Right lung (tissue), 2 donors: ENCODE measurements at regions not wholly inside any gene's neighbourhood (a gene's known extent, or its start where the extent isn't known, plus 50 kb on each side); places are given as distances from the start of the nearest gene placed in this dataset.
"Not testable (repeated sequence)": the region's sequence is repeated elsewhere in the genome, so short reads cannot be mapped to it uniquely, and the experiment has no call there.

Experiments used
- DNase-seq, 2 donors: peaks; one replicate each; pipeline ENCODE4 v3.0.0-alpha.2; 2013

DNA sequence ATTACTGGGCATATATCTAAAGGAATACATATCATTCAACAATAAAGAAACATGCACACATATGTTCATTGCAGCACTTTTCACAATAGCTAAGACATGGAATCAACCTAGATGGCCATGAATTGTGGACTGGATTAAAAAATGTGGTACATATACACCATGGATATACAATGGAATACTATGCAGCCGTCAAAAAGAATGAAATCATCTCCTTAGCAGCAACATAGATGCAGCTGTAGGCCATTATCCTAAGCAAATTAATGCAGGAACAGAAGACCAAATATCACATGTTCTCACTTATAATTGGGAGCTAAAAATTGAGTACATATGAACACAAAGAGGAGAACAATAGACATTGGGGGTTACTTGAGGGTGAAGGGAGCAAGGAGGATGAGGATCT lies 175.6 kb downstream of the POLR1F start:
- DNase-seq: no peak

DNA sequence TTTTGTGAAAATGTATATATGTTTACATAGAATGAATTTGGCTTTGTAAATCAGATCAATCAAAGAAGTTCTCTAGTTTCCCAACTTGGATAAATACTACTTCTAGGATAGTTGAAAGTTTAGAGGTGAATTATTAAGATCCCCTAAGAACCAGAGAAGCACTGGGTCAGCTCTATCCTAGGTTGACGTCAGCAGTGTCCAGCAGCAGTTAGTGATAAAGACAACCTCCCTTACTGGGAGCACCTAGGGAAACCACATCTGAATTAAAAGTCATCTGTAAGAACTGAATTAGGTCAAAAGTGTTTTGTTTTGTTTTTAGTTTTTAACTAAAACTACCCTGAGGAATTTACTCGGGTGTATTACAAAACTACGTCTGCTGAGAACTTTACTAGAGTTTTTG lies 178.0 kb downstream of the POLR1F start:
- DNase-seq: no peak

DNA sequence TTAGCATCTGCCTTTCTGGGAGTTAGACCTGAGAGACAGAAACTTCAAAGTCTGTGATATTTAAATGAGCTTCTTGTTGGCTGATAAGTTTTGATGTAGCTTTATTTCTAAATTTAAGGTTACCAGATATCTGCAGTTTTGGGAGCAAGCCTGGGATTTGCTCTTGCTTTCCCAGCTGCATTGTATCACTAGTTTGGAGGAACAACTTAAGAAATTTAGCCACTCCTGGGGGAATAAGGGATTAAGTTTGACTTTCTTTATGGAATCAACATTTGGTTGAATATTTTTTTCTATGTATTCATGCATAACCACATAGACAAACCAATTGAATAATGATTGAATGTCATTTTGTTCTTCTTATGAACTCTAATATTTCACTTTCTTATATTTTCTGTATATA lies 178.6 kb downstream of the POLR1F start:
- DNase-seq: no peak

DNA sequence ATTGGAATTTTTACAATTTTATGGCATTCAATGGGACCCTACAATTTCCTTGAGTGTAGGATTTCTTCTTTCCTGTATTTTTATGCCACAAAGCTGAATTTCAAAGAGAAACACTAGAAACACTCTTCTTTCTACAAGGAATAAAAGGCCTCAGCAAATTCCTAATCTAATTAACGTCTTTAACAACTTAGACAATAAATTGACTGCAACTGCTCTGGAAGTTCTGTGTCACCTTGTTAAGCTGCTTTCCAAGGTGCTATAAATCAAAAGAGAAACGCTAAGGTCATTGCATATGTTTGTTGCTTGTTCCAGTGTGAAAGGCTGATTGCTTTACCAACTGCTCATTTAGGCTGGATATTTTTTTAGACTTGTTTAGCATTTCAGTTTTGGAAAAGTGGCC lies 182.2 kb downstream of the POLR1F start:
- no peak for DNase-seq

DNA sequence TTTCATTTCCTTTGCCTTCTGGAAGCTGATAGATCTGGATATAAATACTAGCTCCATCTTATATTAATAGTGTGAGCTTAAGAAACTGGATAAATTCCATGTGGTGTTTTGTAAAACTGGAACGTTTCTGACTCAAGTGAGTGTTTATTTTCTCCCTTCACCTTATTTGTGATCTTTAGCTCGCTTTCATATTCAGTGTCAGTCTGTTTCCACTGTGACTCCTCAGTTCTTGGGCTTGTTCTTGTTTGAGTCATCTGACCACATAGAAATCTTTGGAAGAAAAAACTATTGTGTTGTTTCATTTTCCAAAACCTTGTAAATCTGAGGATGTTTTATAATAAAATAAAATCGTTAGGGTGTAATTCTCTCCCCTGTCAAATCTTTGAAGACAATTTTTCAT lies 186.4 kb downstream of the POLR1F start:
- no peak for DNase-seq

DNA sequence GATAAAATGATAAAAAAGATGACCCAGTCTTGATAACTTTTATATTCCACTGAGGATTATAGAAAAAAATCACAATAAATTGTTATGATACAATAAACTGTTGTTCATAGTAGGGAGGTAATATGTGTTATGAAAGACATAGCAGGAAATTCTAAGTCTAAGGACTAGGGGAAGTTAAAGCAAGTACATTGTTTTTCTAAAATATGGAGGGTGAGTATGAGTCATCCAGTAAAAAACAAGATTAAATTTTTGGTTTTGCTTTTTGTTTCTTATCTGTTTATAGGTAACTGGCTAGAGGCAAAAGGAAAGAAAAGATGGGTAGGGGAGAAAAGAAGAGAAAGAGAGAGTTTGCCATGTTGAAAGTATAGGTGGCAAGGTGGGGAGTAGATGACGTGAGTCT lies 188.4 kb downstream of the POLR1F start:
- no peak for DNase-seq

DNA sequence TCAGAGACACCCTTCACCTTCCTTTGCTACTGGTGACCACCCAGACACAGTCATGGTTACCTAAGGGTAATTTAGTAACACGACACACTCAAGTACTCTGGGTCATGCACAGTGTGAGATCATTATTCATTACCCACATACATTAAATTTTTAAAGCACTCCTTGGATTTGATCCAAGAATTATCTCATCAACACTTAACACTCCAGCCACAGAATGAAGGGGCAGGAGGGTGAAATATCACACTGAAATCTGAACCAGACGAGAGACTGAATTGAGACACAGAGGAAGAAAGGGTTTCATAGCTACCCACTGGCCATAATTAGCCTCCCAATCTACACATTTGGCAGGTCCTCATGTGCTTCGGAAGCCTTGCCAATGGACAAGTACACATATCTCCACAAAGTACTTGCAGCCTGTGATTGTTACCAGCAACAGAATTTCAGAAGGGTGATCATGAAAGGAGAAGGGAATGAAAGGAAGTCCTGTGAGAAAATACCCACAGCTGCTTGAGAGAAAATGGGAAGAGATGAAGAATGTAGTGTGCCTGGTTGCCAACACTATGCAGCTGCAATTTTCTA lies 189.3 kb downstream of the POLR1F start:
- DNase-seq: peak in 1 of 2 donors; percentile 3

DNA sequence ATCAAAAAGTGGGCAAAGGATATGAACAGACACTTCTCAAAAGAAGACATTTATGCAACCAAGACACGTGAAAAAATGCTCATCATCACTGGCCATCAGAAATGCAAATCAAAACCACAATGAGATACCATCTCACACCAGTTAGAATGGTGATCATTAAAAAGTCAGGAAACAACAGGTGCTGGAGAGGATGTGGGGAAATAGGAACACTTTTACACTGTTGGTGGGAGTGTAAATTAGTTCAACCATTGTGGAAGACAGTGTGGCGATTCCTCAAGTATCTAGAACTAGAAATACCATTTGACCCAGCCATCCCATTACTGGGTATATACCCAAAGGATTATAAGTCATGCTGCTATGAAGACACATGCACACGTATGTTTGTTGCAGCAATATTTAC lies 191.3 kb downstream of the POLR1F start:
- DNase-seq: not testable (repeated sequence)

DNA sequence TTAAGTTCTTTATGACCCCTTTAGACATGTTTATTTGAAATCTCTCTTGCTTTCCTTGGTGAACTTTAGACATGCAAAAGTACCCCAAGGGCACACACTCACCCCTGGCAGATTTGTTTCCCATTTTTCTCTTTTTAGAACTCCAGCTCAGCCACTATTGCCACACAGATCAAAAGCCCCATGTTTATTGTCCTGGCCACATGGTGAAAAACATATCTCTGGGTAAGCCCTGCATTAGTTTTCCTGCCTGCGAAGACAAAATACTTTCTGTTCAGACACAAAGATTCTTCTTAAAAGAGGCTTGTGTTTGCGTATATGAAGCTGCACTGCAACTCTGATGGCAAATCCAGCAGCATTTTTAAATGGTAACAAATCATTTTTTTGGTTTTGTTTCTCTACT lies 200.0 kb downstream of the POLR1F start:
- no peak for DNase-seq

DNA sequence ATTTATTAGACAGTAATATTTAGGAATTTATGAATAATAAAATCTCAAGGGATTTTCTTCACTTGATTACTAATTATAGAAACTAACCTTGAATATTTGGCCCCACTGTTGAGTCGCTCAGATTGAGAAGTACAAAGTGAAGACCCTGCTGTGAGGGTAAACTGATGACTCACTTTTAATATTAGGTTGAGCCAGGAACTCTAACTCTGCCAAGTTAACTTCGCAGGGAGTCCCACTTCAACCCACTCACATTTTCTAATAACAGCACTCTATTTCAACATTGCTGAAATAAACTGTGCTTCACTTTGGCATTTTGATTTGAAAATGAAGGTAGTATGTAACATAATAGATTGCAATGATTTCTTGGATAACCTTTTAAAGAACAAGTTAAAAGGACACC lies 200.7 kb downstream of the POLR1F start:
- no peak for DNase-seq

DNA sequence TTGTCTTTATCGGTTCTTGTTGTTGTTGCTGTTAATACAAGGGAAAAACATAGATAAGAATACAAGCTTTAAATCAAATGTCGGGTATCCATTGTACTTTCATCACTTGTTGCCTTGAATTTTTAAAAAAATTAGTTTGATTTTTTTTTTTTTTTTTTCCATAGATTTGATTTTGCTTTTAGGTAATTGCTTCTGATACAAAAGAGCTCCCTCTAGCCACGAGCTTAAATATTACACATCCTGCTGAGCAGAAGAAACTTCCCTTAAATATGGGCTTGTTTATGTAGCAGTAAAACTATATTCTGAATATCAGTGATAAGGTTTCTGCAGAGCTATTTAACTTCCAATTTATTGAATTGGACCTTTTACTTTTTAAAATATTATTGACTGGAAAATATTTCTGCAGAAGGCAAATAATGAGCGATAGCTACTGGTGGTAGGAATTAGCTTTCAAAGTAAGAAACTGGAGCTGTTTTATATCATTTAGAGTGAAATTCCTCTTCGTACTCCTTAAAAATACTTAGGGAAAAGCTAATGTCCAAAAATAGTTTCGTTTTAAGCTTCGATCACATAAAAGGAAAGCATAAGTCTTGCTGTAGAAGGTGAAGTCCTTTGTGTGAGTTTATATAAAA lies 216.9 kb downstream of the POLR1F start:
- DNase-seq: peak in 1 of 2 donors; percentile 4

DNA sequence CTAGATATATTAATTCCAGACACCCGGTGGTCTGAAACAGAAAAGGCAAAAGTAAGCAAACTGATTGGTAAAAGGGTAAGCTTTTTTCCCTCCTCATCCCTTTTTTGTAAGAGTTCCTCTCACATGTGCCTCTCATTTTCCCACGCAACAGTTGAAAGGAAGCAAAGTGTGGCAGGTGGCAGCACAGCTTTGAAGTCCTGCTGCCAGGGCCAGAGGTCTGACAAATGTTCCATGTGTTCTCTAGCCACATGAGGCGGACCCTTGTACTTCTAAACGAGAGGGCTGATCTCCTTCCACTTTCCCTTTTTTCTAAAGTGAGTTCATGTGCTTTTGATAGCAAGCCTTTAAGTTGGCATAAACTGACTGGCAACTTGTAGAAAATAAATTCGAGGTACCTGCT lies 217.5 kb downstream of the POLR1F start:
- no peak for DNase-seq

DNA sequence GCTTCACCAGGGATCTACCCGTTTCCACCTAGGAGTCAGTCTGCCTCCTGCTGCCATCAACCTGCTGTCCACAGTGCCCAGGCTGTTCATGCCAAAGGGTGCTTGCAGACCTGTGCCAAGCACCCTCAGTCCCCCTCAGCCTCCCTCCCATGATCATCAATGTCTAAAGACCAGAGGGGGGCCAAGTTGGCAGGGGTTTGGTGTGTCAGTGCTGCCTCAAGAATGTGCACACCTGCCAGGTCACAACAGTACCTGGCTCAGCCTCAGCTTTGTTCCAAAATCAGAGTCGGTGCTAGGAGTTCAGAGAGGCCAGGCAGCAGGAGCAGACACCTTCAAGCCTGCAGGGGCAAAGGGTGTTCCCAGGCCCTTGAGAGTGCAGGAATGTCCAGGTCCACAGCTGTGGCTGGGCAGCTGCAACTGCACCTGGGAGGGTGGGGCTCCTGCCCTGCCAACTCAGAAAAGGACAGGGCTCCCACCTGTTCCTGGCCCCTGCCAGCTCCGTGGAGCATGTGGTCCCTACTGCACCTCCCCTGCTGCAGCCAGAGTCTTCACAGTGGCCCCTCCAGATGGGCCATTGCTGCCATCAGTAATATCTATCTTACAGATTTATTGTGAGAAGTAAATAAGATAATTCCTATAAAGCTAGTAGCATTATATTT lies 219.5 kb downstream of the POLR1F start:
- no peak for DNase-seq

DNA sequence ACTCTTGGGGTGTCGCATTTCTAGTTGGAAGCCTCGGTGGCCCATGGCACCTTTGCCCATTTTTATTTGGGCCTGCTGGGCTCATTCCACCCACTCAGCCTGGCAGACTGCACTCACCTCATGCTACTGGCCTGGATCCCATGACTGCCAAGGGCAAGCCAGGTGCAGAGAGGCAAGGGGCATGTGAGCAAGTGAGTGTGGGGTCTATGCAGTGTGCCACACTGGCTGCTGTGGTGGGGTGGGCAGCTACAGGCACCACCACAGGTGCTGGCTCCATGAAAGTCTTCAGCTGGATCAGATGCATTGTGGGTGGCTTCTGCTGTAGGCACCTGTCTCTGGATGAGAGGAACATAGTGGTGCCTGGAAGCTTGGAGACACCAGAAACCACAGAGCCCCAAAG lies 220.8 kb downstream of the POLR1F start:
- no peak for DNase-seq

DNA sequence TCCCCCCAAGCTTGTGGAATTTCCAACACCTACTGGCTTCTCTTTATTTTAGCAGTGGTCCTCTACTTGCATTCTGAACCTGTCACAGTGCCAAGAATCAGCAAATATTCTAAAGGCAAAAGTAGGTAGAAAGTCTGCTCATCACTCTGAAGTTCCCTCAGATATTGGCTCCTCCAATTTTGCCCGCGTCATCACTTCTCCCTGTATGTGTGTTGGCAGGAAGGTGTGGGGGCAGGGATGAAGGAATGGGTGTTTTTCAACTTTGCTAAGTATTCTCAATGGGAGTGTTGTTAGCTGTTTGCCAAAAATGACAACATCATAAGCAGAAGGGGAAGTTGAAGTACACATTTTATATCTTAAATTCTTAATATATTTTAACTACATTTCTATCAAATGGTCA lies 226.2 kb downstream of the POLR1F start:
- DNase-seq: no peak

DNA sequence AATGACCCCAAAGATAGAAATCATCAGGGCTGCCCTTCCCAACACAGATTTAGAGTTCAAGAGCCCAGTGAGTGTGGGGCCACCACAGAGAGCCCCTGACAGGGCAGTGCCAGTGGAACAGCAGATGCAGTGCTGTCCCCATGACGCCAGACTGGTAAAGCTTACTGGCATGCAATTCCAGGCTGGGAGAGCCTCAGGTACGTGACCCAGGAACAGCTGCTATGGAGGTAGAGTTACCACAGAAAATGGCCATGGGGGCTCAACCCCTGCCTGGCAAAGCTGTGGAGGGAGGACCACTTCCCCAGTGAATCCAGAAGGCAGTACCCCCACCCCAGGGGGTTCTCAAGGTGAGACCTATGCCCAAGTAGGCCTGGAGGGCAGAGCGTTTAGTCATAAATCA lies 228.5 kb downstream of the POLR1F start:
- DNase-seq: no peak

DNA sequence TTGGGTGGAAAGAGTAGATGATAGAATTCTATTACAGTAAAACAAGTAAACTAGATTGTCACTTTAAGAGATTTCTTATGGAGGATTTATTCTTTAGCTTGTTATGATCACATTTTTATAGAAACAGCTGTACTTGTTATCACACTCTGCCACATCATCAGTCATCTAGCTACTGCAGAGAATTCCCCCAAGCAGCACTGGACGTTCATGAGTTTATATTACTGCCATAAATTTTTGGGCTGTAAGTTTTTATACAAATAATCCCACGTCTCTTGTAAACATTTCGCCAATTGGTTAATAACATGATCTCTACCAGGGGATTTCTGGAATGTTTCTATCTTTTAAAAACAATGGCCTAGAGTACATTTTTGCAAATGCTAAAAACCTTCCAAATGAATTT lies 238.8 kb downstream of the POLR1F start:
- DNase-seq: peak; percentile 7 to 14

DNA sequence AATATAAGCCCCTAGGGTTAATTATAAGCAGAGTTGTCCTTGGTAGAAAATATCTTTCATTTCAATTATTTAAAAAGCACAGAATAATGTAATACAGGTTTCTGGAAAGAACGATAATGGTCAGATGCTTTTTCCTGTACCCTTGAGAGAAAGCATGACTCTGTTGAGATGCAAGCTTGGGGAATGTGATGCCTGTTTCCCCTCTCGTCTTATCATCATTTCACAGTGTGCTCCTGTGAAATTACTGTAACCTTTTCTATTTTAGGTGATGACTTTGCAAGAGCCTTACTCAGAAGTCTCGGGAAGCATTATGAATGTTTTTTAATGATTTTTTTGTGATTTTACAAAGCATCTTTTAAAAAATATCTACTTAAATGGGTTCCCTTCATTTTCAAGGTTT lies 243.0 kb downstream of the POLR1F start:
- DNase-seq: no peak

DNA sequence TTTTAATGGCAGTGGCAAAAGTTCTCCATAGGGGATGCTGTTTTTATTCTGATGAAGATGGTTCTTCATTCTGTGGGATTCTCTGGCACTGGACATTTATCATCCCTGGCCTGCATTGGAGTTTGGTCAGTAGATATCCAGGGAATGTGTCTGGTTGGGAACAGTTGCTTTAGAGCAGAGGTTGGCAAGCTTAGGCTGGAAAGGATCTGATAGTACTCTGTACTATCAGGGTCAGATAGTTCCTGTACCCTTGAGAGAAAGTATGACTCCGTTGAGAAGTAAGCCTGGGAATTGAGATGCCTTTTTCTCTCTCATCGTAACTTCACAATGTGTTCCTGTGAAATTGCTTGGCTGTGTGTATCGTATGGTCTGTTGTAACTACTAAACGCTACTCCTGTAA lies 244.1 kb downstream of the POLR1F start:
- DNase-seq: no peak

DNA sequence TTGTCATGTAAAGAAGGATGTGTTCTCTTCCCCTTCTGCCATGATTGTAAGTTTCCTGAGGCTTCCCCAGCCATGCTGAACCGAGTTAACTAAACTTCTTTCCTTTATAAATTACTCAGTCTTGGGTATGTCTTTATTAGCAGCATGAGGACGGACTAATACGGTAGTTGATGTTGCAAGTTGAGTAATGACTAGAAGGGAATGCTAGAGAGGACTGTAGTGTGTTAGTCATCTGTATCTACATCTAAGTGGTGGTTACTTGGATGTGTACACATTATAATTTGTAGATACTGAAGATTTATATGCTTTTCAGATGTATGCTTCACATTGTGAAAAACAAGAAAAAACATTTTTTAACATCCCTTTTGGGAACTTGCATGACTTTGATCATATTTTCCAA lies 244.6 kb downstream of the POLR1F start:
- DNase-seq: no peak

DNA sequence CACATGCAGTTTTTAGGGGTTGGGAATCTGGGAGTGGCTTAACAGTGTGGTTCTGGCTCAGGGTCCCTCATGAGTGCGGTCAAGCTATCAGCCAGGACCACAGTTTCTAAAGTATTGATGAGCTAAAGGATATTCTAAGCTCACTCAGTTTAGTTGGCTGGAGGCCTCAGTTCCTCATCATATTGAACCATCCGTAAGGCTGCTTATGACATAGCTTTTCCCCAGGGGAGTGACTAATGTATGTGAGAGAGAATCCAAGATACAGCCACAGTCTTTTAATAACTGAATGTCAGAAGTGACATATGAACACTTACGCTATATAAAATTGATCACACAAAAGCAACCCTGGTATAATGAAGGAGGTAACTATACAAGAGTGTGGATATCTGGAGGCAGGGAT lies 245.3 kb downstream of the POLR1F start:
- DNase-seq: no peak

DNA sequence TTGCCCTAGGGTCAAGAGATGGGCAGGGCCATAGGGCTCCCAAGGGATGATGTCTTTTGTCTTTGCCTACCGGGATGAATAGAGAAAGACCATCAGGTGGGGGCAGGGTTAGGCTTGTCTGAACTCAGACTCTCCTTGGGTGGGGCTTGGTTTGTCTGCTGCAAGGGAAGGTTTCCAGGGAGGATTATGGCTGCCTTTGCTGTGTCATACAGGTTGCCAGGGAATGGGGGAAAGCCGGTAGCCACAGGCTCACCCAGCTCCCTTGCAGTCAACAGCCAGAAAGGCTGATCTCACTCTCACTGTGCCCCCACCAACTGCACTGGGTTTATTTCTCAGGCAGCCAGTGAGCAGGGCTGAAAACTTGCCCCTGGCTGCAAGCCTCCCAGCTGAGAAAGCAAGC lies 253.2 kb downstream of the POLR1F start:
- DNase-seq: no peak

DNA sequence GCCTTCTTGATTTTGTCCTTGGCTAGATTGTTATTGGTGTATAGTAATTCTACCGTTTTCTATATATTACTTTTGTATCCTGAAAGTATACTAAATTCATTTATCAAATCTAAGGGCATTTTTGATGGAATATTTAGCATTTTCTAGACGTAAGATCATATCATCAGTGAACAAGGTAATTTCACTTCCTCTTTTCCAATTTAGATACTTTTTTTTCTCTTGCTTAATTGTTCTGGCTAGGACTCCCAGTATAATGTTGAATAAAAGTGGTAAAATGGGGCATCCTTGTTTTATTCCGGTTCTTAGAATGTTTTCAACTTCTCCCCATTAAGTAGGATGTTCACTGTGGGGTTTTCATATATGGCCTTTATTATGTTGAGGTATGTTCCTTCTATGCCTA lies 260.7 kb downstream of the POLR1F start:
- no peak for DNase-seq
